ENCODE measurements at regions not wholly inside any gene's neighbourhood (a gene's known extent, or its start where the extent isn't known, plus 50 kb on each side); places are given as distances from the start of the nearest gene placed in this dataset.

DNA sequence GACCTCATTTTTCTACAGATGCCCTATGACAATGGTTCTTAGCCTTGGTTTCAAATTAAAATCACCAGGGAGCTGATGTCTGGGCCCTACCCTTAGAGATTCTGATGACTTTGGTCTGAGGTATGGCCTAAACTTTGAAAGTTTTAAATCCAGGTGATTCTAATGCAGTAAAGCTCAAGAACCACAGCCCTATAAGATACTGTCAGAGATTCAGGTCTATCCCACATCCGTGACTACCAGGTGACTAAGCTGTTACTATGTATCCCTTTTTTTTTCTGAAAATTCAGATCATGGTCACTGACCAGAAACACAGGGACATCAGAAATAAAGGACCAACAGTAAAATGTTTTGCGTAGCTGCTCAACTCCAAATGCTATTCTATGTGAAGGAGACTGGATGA lies 148.8 kb upstream of the BMP4 start:
- TF ChIP-seq, protein P1, sequence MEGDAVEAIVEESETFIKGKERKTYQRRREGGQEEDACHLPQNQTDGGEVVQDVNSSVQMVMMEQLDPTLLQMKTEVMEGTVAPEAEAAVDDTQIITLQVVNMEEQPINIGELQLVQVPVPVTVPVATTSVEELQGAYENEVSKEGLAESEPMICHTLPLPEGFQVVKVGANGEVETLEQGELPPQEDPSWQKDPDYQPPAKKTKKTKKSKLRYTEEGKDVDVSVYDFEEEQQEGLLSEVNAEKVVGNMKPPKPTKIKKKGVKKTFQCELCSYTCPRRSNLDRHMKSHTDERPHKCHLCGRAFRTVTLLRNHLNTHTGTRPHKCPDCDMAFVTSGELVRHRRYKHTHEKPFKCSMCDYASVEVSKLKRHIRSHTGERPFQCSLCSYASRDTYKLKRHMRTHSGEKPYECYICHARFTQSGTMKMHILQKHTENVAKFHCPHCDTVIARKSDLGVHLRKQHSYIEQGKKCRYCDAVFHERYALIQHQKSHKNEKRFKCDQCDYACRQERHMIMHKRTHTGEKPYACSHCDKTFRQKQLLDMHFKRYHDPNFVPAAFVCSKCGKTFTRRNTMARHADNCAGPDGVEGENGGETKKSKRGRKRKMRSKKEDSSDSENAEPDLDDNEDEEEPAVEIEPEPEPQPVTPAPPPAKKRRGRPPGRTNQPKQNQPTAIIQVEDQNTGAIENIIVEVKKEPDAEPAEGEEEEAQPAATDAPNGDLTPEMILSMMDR (IDR thresholded peaks at IDR 0.05), result no peak
- TF ChIP-seq POLR2AphosphoS5 (IDR thresholded peaks at IDR 0.05), result no peak
